ENCODE measurements at regions not wholly inside any gene's neighbourhood (a gene's known extent, or its start where the extent isn't known, plus 50 kb on each side); places are given as distances from the start of the nearest gene placed in this dataset.

DNA sequence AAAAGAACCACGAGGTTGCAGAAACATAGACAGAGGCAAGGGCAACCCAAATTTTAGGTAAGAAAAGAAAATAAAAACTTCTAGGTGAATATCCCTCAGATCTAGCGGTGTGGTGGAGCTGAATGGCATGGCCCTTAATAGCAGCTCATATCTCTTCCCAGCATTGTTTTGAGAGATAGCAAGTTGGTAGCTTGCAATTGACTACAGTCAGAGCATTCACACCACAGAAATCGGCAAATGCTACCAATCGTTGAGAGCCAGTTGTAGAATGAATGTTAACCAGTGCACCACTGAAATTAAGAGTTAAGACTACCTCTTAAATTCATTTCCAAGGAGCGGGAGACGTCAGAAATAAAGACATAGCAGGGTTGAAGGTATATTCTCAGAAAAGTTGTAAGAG is 184.0 kb upstream of the KIT start:
- no peak for DNase-seq (ENCODE audit: low read depth in 1 of 2, low spot score in 1 of 2)
- no peaks in the 10 kb centered on the region for H3K4me1 ChIP-seq (ENCODE audit: low read depth)
- no peaks in the 10 kb centered on the region for H3K27me3 ChIP-seq
- no peak overlapping the region for H3K4me3 ChIP-seq
- H3K9me3 ChIP-seq (ENCODE audit: low read depth): no peaks in the 10 kb centered on the region
- no peak overlapping the region for H3K27ac ChIP-seq
- no peaks in the 10 kb centered on the region for H3K36me3 ChIP-seq
- TF ChIP-seq, protein P1, sequence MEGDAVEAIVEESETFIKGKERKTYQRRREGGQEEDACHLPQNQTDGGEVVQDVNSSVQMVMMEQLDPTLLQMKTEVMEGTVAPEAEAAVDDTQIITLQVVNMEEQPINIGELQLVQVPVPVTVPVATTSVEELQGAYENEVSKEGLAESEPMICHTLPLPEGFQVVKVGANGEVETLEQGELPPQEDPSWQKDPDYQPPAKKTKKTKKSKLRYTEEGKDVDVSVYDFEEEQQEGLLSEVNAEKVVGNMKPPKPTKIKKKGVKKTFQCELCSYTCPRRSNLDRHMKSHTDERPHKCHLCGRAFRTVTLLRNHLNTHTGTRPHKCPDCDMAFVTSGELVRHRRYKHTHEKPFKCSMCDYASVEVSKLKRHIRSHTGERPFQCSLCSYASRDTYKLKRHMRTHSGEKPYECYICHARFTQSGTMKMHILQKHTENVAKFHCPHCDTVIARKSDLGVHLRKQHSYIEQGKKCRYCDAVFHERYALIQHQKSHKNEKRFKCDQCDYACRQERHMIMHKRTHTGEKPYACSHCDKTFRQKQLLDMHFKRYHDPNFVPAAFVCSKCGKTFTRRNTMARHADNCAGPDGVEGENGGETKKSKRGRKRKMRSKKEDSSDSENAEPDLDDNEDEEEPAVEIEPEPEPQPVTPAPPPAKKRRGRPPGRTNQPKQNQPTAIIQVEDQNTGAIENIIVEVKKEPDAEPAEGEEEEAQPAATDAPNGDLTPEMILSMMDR (IDR thresholded peaks at IDR 0.05; ENCODE audit: low read depth, low read length): no peak

DNA sequence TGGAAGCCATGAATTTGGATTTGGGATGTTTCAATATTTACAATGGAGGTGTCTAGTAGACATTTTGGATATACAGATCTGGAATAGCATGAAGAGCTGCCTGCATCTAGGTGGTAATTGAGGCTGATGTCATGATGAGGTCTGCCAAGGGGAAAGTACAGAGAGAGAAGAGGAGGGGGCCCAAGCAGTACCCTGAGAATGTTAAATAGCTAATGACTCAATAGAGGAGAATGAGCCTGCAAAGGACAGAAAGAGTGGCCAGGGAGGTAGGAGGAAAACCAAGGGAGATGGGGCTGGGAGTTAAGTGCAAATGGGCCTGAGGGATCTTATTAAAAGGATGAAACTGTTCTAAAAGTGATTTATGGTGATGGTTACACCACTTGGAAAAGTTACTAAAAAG is 182.2 kb upstream of the KIT start:
- no peak for DNase-seq (ENCODE audit: low read depth in 1 of 2, low spot score in 1 of 2)
- no peaks in the 10 kb centered on the region for H3K4me1 ChIP-seq (ENCODE audit: low read depth)
- no peaks in the 10 kb centered on the region for H3K36me3 ChIP-seq
- TF ChIP-seq, protein P1 (IDR thresholded peaks at IDR 0.05; ENCODE audit: low read depth, low read length): no peak
- no peak overlapping the region for H3K27ac ChIP-seq
- H3K4me3 ChIP-seq: no peak overlapping the region
- no peaks in the 10 kb centered on the region for H3K9me3 ChIP-seq (ENCODE audit: low read depth)
- no peaks in the 10 kb centered on the region for H3K27me3 ChIP-seq

DNA sequence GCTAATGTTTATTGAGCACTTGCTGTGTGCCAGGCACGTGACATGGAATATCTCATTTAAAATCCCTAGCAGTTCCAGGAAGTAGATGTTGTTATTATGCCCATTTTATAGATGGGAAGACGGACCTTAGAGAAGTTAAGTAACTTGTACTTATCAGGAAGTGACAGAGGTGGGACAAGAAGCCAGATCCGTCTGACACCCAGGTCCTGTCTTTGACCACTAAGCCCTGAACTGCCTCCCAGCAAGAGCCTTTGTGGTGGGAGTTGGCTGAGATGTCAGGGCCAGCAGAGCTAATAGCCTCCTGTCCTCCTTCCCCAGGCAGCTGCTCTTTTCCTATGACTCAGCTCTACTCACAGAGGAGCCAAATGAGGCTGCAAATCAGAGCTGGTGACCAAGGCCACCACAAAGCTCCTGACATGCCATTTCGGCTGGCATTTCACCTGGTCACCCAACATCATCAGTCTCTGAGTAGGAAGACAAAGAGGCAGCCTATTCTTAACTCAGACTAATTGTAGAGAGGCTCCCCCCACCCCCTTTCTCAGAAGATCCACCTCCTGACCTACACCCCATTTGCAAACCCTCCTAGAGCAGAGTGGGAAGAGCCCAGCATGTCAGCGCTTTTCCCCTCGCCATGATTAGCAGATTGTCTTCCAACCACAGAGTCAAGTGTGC is 175.1 kb upstream of the KIT start:
- H3K9me3 ChIP-seq (ENCODE audit: low read depth): no peaks in the 10 kb centered on the region
- H3K4me3 ChIP-seq: no peak overlapping the region
- peak in 1 of 2 donors; percentile 1 for DNase-seq (ENCODE audit: low read depth in 1 of 2, low spot score in 1 of 2)
- H3K27ac ChIP-seq: no peak overlapping the region
- no peaks in the 10 kb centered on the region for H3K36me3 ChIP-seq
- no peaks in the 10 kb centered on the region for H3K27me3 ChIP-seq
- H3K4me1 ChIP-seq (ENCODE audit: low read depth): no peaks in the 10 kb centered on the region
- TF ChIP-seq, protein P1 (IDR thresholded peaks at IDR 0.05; ENCODE audit: low read depth, low read length): no peak

DNA sequence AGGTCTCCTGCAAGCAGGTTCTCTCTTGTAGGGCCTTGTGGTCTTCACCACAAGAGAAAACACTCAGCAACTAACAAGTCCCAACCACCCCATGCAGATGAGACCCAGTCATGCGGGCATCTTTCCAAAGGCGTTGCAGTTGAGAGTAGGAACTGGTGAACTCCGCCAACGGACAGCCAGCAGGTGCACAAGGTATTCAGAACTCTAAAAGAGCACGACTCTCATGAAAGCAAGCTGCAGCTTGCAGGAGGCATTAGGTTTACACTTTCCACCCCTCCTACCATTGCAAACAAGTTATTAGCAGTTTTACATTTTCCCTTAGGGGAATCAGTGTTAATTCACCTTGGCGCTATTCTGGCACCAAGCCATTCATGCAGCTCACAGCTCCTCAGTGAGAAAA is 173.4 kb upstream of the KIT start:
- TF ChIP-seq, protein P1 (IDR thresholded peaks at IDR 0.05; ENCODE audit: low read depth, low read length): no peak
- no peaks in the 10 kb centered on the region for H3K36me3 ChIP-seq
- no peak for DNase-seq (ENCODE audit: low read depth in 1 of 2, low spot score in 1 of 2)
- no peaks in the 10 kb centered on the region for H3K27me3 ChIP-seq
- H3K4me1 ChIP-seq (ENCODE audit: low read depth): no peaks in the 10 kb centered on the region
- no peaks in the 10 kb centered on the region for H3K9me3 ChIP-seq (ENCODE audit: low read depth)
- no peak overlapping the region for H3K4me3 ChIP-seq
- H3K27ac ChIP-seq: no peak overlapping the region

DNA sequence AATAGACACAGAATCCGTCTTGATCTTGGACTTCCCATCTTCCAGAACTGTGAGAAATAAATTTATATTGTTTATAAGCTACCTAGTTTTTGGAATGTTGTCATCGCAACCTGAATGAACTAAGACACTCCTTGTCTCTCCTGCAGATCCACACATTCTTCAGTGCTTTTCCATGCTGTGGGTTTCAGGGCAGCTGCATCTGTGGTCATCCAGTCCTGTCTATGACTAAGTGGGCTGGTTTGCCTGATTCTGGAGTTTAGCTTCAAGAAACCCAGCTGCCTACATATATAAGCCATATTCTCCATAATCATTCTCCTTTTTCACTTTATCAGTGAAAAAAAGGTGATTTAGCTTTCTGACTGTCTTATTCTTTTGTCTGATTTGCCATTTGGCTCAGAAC is 170.3 kb upstream of the KIT start:
- no peaks in the 10 kb centered on the region for H3K36me3 ChIP-seq
- no peaks in the 10 kb centered on the region for H3K9me3 ChIP-seq (ENCODE audit: low read depth)
- no peak overlapping the region for H3K27ac ChIP-seq
- H3K27me3 ChIP-seq: no peaks in the 10 kb centered on the region
- no peak overlapping the region for H3K4me3 ChIP-seq
- peaks cover 20% of the 10 kb centered on the region for H3K4me1 ChIP-seq (ENCODE audit: low read depth)
- DNase-seq (ENCODE audit: low read depth in 1 of 2, low spot score in 1 of 2): no peak
- TF ChIP-seq, protein P1 (IDR thresholded peaks at IDR 0.05; ENCODE audit: low read depth, low read length): no peak

All from cardiac muscle cell (in vitro differentiated cells and primary cell).